ENCODE measurements at regions not wholly inside any gene's neighbourhood (a gene's known extent, or its start where the extent isn't known, plus 50 kb on each side); places are given as distances from the start of the nearest gene placed in this dataset.

- H3K36me3 ChIP-seq (ENCODE audit: control insufficient read depth in 4 of 4, insufficient read depth in 4 of 4, low read length in 4 of 4), result no peaks in the 10 kb centered on the region
- ATAC-seq (ENCODE audit: insufficient read depth, low FRiP score) (no peak), DNase-seq (no peak)
- no peaks in the 10 kb centered on the region for H3K4me1 ChIP-seq (ENCODE audit: control insufficient read depth in 5 of 5, insufficient read depth in 5 of 5, low read length in 5 of 5)
- H3K27me3 ChIP-seq (ENCODE audit: control insufficient read depth in 3 of 3, insufficient read depth in 3 of 3, low read length in 2 of 3), result peaks cover 0 to 6% (median 2%) of the 10 kb centered on the region in 3 donors
- 78 to 82% methylated on average over 16 of the region's 16 CpGs for WGBS, 2 donors
- H3K9me3 ChIP-seq (ENCODE audit: control insufficient read depth in 4 of 4, insufficient read depth in 3 of 4, low read length in 3 of 4), result peaks cover 0 to 10% (median 5%) of the 10 kb centered on the region in 4 donors
- no peak for TF ChIP-seq CTCF (IDR thresholded peaks at IDR 0.05; ENCODE audit: control extremely low read depth, extremely low read depth)
- H3K27ac ChIP-seq (ENCODE audit: low read depth in 1 of 2, low read length in 1 of 2), result no peak overlapping the region
- no peak overlapping the region for H3K4me3 ChIP-seq
- H3K9ac ChIP-seq (ENCODE audit: insufficient read depth in 1 of 2, low read length in 2 of 2), result no peak overlapping the region
Observed at GRCh38 chr17:77034677-77035424, 105.9 kb upstream of the SEC14L1 start.

- TF ChIP-seq CTCF (IDR thresholded peaks at IDR 0.05; ENCODE audit: control extremely low read depth, extremely low read depth), result no peak
- H3K4me3 ChIP-seq, result no peak overlapping the region
- H3K4me1 ChIP-seq (ENCODE audit: control insufficient read depth in 5 of 5, insufficient read depth in 5 of 5, low read length in 5 of 5), result no peaks in the 10 kb centered on the region
- no peak overlapping the region for H3K27ac ChIP-seq (ENCODE audit: low read depth in 1 of 2, low read length in 1 of 2)
- H3K9me3 ChIP-seq (ENCODE audit: control insufficient read depth in 4 of 4, insufficient read depth in 3 of 4, low read length in 3 of 4), result peaks cover 0 to 10% (median 5%) of the 10 kb centered on the region in 4 donors
- peaks cover 0 to 6% (median 2%) of the 10 kb centered on the region in 3 donors for H3K27me3 ChIP-seq (ENCODE audit: control insufficient read depth in 3 of 3, insufficient read depth in 3 of 3, low read length in 2 of 3)
- WGBS, 2 donors, result 88 to 92% methylated on average over 6 of the region's 6 CpGs
- ATAC-seq (ENCODE audit: insufficient read depth, low FRiP score) (no peak), DNase-seq (no peak)
- H3K36me3 ChIP-seq (ENCODE audit: control insufficient read depth in 4 of 4, insufficient read depth in 4 of 4, low read length in 4 of 4), result no peaks in the 10 kb centered on the region
- no peak overlapping the region for H3K9ac ChIP-seq (ENCODE audit: insufficient read depth in 1 of 2, low read length in 2 of 2)
Observed at GRCh38 chr17:77035526-77035925, 105.2 kb upstream of the SEC14L1 start.

DNA sequence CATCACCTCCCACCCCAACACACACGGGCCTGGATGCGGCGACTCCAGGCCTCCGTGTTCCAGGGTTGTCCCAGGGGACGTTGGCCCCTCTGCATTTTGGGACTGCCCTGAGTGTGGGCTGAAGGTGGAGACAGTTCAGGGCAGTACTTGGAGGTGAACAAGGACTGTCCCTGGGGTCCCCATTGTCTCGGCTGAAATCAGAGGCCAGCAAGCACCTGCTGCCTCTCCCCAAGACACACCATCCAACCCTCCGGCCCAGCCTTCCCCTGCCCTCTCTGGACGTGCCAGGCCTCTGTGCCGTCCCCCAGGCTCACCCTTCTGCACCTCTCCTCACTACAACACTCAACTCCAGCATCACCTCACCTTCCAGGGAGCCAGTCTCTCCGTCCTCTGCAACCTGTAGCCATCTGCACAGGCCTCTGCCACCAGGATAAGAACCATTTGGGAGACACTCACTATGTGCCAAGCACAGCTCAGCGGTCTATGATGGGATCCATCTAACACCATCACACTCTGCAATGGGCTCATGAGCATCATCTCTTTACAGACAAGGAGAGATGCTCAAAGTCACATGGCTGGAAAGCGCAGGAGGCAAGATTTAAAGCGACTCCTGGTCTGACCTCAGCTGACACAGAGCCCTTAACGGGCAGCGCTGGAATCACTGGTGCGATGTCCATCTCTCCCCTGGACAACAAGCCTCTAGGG, 104.5 kb upstream of the SEC14L1 start:
- WGBS, 2 donors, result 86 to 90% methylated on average over 16 of the region's 16 CpGs
- no peak overlapping the region for H3K9ac ChIP-seq (ENCODE audit: insufficient read depth in 1 of 2, low read length in 2 of 2)
- H3K27me3 ChIP-seq (ENCODE audit: control insufficient read depth in 3 of 3, insufficient read depth in 3 of 3, low read length in 2 of 3), result peaks cover 0 to 6% (median 2%) of the 10 kb centered on the region in 3 donors
- no peak for ATAC-seq (ENCODE audit: insufficient read depth, low FRiP score)
- TF ChIP-seq CTCF (IDR thresholded peaks at IDR 0.05; ENCODE audit: control extremely low read depth, extremely low read depth), result no peak
- DNase-seq, result no peak
- no peak overlapping the region for H3K27ac ChIP-seq (ENCODE audit: low read depth in 1 of 2, low read length in 1 of 2)
- H3K36me3 ChIP-seq (ENCODE audit: control insufficient read depth in 4 of 4, insufficient read depth in 4 of 4, low read length in 4 of 4), result no peaks in the 10 kb centered on the region
- H3K4me3 ChIP-seq, result no peak overlapping the region
- peaks cover 0 to 12% (median 5%) of the 10 kb centered on the region in 4 donors for H3K9me3 ChIP-seq (ENCODE audit: control insufficient read depth in 4 of 4, insufficient read depth in 3 of 4, low read length in 3 of 4)
- H3K4me1 ChIP-seq (ENCODE audit: control insufficient read depth in 5 of 5, insufficient read depth in 5 of 5, low read length in 5 of 5), result no peaks in the 10 kb centered on the region

All from lung (tissue), 11 donors.